Fibroblast of peridontal ligament (primary cell): ENCODE measurements at regions not wholly inside any gene's neighbourhood (a gene's known extent, or its start where the extent isn't known, plus 50 kb on each side); places are given as distances from the start of the nearest gene placed in this dataset.
"Not testable (repeated sequence)": the region's sequence is repeated elsewhere in the genome, so short reads cannot be mapped to it uniquely, and the experiment has no call there.

Experiments used
- DNase-seq: peaks from one replicate; pipeline ENCODE4 v3.0.0-alpha.2; 2010; ENCODE audit errors: extremely low read depth

- no peak for DNase-seq
These were observed 139.8 kb upstream of the LGR5 start for GRCh38 chr12:71299541-71300376.

DNA sequence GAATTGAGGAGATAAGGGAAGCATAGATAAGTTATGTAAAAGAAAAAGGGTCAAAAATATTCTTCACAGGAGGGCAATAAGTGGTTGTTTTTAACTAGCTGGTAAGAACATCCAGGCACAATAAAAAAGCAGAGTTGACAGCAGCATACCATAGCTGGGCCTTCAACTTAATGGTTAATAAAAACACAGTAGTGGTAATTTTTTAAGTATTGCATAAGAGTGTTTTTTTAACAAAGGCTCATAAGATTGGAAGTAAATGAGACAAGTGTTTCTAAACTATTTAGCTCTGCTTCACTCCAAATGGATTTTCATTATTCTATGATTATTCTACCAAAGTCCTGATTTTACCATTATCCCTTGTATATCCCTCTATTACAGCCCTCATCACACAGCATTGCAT, 140.1 kb upstream of the TSPAN8 start:
- no peak for DNase-seq

DNA sequence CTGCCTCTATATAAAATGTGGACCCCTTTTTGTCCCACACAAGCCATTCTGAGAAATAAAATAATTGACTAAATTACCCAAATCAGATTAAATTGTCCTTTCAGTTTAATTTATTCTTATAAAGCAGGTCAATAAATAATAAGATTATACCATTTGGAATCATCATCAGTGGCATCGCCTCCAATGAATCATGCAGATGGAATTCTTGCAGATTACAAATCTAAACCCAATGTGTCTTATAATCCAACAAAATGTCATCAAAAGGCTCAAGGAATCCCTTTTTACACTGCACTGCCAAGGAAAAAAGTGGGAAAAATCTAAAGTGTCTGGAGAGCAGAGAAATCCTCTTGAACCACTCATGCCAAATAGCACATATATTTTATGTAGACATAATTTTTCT, 138.2 kb upstream of the TSPAN8 start:
- DNase-seq = no peak

DNA sequence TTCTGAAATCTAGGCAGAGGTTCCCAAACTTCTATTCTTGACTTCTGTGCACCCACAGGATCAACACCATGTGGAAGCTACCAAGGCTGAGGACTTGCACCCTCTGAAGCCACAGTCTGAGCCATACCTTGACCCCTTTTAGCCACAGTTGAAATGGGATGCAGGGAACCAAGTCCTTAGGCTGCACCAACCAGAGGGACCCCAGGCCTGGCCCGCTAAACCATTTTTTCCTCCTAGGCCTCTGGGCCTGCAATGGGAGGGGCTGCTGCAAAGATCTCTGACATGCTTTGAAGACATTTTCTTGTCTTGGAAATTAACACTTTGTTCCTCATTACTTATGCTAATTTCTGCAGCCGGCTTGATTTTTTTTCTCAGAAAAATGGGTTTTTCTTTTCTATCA, 133.9 kb upstream of the TSPAN8 start:
- DNase-seq = no peak

- DNase-seq = no peak
These were observed 126.1 kb upstream of the TSPAN8 start for GRCh38 chr12:71283883-71284282.

DNA sequence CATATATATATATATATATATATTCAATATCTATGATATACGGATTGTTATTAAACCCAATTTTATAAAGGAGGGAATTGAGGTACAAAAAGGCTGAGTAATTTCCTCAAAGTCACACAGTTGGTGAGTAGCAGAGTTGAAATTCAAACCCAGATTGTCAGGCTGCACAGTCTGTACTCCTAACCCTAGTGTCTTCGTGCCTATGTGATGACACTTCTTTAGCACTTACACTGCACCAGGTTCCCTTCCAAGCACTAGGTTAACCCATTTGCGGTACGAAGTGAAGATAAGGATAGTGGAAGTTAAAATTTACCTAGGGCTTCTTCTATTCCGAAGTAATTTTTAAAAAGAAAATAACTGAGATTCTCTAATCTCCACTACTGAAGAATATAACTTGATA, 125.1 kb upstream of the TSPAN8 start:
- DNase-seq = no peak

DNA sequence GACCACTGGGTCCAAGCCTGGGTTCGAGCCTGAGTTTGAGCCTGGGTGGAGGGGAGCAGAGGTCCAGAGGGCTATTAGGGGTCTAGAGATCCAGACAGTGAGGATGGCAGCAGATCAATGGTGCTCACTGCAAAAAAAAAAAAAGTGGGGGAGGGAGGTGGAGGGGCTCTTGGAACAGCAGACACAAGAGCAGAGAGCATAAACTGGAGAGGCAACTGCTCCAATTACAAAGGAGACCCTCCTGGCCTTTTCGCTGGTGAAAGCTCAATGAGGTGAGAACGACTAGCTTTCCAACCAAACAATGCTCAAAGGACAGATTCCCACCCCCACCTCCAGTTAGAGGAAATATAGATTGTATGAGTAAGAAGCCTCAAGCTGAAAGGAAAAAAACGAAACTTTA, 124.2 kb upstream of the TSPAN8 start:
- no peak for DNase-seq

DNA sequence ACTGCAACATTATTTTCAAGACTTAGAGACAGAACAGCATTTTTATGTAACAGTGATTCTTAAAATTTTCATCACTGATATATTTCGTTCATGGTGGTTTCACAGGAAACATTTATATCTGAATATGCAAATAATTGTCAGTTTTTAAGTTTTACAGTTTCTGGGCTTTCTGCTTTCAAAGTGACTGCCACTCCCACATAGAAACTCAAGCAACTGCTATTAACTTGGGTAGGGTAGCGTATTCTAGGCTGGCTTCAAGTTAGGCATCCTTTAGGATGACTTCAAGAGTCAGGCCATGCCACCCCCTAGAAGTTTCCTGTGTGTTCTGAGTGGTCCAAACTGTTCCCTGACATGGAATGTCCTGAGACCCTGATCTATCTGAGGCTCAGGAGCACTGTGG, 123.6 kb upstream of the TSPAN8 start:
- DNase-seq = no peak

GRCh38 chr12:71277866-71278265, 120.1 kb upstream of the TSPAN8 start:
- no peak for DNase-seq

- no peak for DNase-seq
These were observed 118.7 kb upstream of the TSPAN8 start for GRCh38 chr12:71276541-71276940.

- DNase-seq = not testable (repeated sequence)
These were observed 113.0 kb upstream of the TSPAN8 start for GRCh38 chr12:71270794-71271193.

DNA sequence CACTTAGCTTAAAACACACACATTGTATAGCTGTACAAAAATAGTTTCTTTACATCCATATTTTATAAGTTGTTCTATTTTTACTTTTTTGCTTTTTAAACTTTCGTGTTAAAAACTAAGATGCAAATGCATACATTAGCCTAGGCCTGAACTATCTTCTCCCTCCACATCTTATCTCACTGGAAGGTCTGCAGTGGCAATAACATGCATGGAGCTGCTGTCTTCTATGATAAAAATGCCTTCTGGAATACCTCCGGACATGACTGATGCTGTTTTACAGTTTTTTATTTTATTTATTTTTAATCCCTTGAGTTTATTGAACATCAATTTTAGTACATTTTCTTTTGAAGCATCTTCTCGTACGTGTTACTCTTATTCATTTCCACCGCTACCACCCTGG, 112.3 kb upstream of the TSPAN8 start:
- DNase-seq = no peak

GRCh38 chr12:71269281-71269598, 111.4 kb upstream of the TSPAN8 start:
- no peak for DNase-seq

DNA sequence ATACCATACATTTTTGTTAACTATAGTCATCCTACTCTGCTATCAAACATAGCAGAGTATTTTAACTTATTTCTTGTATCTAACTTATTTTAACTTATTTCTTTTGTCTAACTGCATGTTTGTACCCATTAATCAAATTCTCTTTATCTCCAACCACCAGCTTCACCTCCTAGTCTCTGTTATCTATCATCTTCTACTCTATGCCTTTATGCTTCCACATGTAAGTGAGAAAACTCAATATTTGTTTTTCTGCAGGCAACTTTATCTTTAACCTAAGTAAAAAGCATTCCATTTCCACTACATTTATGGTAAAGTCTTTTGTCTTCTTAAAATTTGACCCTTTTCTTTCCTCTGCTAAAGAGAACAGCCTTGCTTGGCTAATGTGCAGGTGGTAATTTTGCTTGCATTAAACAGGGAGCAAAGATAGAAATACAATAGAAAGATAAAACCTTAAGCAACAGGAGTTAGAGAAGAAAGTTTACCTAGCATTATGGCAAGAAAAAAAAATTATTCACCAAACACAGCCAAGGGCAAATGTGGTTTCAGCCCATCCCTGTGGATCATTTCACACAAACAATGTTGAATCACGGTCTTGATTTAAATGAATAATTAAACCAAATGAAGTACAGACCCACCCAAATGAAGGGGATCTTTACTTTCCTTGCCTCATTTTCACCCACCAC, 110.9 kb upstream of the TSPAN8 start:
- DNase-seq = no peak

- DNase-seq = no peak
These were observed 108.8 kb upstream of the TSPAN8 start for GRCh38 chr12:71266606-71267005.

- not testable (repeated sequence) for DNase-seq
These were observed 107.9 kb upstream of the TSPAN8 start for GRCh38 chr12:71265731-71266130.

DNA sequence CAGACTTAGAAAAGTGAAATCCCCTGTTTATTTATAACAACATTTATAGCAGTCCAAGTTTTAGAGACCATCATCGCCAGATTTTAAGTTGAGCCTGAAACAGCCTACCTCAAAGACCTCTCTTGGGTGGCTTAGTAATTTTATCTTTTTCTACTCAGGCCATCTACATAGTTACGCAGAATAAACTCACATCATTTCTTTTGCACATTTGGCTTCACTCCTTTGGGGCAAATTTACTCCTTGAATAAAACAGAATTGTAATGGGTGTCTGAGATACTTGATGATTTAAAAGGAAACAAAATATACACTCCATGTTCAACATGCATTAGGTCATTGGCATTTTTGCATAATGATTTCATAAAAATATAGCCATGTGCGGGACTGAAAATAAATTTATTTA, 104.7 kb upstream of the TSPAN8 start:
- no peak for DNase-seq

DNA sequence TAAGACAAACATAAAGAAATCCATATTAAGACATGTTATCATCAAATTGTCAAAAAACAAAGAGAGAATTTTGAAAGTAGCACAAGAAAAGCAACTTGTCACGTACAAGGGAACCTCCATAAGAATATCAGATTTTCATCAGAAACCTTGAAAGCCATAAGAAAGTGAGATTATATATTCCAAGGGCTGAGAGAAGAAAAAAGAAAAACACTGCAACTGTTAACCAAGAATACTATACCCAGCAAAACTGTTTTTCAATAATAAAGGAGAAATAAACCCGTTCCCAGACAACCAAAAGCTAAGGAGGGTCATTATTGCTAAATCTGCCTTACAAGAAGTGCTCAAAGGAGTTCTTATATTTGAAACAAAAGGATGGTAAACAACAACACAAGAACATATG, 94.7 kb upstream of the TSPAN8 start:
- no peak for DNase-seq

GRCh38 chr12:71250166-71250565, 92.4 kb upstream of the TSPAN8 start:
- no peak for DNase-seq

- DNase-seq = no peak
These were observed 85.6 kb upstream of the TSPAN8 start for GRCh38 chr12:71243370-71243769.

DNA sequence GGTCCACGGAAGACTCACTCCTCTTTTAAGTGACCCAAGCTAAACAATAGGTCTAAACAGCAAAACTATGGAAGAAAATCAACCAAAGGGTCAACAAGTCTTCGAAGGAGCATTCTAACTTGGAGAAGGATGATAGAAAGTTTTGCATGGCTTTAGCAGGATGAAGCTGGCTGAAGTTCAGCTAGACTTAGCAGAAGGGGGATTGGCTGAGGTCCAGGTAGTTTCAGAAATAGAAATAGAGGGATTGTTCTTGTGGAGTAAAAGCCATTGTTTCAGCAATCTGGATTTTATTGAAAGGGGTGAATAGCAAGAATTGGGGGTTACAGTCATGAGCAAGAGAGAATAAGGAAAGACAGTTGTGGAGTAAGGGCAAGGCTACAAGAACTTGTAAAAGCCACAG, 84.7 kb upstream of the TSPAN8 start:
- DNase-seq = no peak

DNA sequence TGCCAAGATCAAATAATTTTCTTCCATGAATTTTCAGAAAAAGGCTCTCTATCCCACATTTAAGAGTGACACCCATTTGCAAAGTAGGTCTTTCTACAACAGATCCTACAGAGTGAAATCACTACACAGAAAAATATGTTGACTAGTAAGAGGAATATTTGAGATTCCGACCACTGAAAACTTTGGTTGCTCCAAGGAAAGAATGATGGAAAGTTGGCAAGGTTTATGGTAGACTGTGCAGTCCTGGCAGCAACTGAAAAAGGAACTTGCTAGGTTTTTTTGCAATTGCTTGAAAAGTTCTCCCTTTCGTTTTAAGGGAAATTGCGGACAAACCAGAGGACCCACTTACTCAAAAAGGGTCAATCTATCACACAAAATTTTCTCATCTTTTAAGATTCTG, 83.1 kb upstream of the TSPAN8 start:
- DNase-seq = no peak

GRCh38 chr12:71239731-71240130, 81.9 kb upstream of the TSPAN8 start:
- no peak for DNase-seq

DNA sequence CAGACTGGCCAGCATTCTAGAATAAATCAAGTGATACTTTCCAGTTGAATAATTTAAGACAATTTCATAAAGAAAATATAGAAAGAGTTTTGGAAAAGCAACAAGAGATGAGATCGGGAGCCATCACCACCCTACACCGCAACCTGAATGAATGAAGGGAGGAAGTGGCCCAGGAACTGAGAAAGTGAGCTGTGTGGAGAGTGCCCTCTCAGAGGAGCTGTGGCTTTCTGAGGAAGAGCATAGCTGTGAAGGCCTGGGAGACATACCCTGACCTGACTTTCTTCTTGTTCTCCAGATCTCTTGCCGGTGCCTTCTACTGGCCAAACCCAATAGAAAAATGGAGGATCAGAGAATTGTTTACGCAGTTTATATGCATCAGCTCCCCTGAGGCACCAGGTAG, 79.3 kb upstream of the TSPAN8 start:
- no peak for DNase-seq
